ENCODE measurements at regions not wholly inside any gene's neighbourhood (a gene's known extent, or its start where the extent isn't known, plus 50 kb on each side); places are given as distances from the start of the nearest gene placed in this dataset.

GRCh38 chr2:240196716-240197461 is 56.4 kb upstream of the OTOS start:
- BruUV-seq (replicated peaks), result no TSS peak
- Mint-ChIP-seq H3K4me1 (ENCODE audit: insufficient read depth, unreplicated experiment) (no peaks in the 10 kb centered on the region), H3K9me3 (ENCODE audit: unreplicated experiment) (no peaks in the 10 kb centered on the region), H3K27ac (ENCODE audit: low read depth, unreplicated experiment) (no peak overlapping the region), H3K4me3 (ENCODE audit: unreplicated experiment) (no peak overlapping the region), H3K36me3 (ENCODE audit: insufficient read depth, unreplicated experiment) (no peaks in the 10 kb centered on the region), H3K27me3 (ENCODE audit: insufficient read depth, unreplicated experiment) (peaks cover 52% of the 10 kb centered on the region)
- intact Hi-C loops (cut with micrococcal nuclease), result no loop called here
- POLR2A ChIA-PET, result no interaction called here
- TF ChIP-seq CTCF (IDR thresholded peaks at IDR 0.05; ENCODE audit: unreplicated experiment), result no peak
- DNase-seq (ENCODE audit: unreplicated experiment), result no peak
- CTCF ChIA-PET, result no interaction called here

DNA sequence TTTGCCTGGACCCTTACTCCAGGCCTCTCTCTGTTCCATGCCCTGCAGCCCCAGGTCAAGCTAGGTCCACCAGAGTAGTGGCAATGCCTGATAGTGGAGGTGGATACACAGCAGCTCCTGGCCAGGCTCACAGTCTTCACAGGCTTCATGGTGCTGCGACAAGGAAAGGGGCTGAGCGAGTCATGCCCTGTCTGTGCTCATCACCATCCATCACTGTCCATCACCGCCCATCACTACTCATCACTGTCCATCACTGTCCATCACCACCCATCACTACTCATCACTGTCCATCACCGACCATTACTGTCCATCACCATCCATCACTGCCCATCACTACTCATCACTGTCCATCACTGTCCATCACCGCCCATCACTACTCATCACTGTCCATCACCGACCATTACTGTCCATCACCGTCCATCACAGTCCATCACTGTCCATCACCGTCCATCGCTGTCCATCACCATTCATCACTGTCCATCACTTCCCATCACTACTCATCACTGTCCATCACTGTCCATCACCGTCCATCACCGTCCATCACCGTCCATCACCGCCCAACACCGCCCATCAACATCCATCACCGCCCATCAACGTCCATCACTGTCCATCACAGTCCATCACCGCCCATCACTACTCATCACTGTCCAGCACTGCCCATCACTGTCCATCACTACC is 57.1 kb upstream of the OTOS start:
- Mint-ChIP-seq H3K27ac (ENCODE audit: low read depth, unreplicated experiment) (no peak overlapping the region), H3K4me1 (ENCODE audit: insufficient read depth, unreplicated experiment) (no peaks in the 10 kb centered on the region), H3K4me3 (ENCODE audit: unreplicated experiment) (no peak overlapping the region), H3K36me3 (ENCODE audit: insufficient read depth, unreplicated experiment) (no peaks in the 10 kb centered on the region), H3K27me3 (ENCODE audit: insufficient read depth, unreplicated experiment) (peaks cover 51% of the 10 kb centered on the region), H3K9me3 (ENCODE audit: unreplicated experiment) (no peaks in the 10 kb centered on the region)
- CTCF ChIA-PET, result no interaction called here
- intact Hi-C loops (cut with micrococcal nuclease), result no loop called here
- POLR2A ChIA-PET, result no interaction called here
- BruUV-seq (replicated peaks), result no TSS peak
- TF ChIP-seq CTCF (IDR thresholded peaks at IDR 0.05; ENCODE audit: unreplicated experiment), result no peak
- no peak for DNase-seq (ENCODE audit: unreplicated experiment)

- no peak overlapping the region for H3K27ac Mint-ChIP-seq (ENCODE audit: low read depth, unreplicated experiment)
- CTCF ChIA-PET, result no interaction called here
- no peak for TF ChIP-seq CTCF (IDR thresholded peaks at IDR 0.05; ENCODE audit: unreplicated experiment)
- POLR2A ChIA-PET, result no interaction called here
- intact Hi-C loops (cut with micrococcal nuclease), result no loop called here
- DNase-seq (ENCODE audit: unreplicated experiment), result no peak
- H3K4me1 Mint-ChIP-seq (ENCODE audit: insufficient read depth, unreplicated experiment), result no peaks in the 10 kb centered on the region
- peaks cover 44% of the 10 kb centered on the region for H3K27me3 Mint-ChIP-seq (ENCODE audit: insufficient read depth, unreplicated experiment)
- H3K9me3 Mint-ChIP-seq (ENCODE audit: unreplicated experiment), result no peaks in the 10 kb centered on the region
- no TSS peak for BruUV-seq (replicated peaks)
- no peak overlapping the region for H3K4me3 Mint-ChIP-seq (ENCODE audit: unreplicated experiment)
- H3K36me3 Mint-ChIP-seq (ENCODE audit: insufficient read depth, unreplicated experiment), result no peaks in the 10 kb centered on the region
Observed at GRCh38 chr2:240198226-240198625, 57.8 kb upstream of the OTOS start.

GRCh38 chr2:240199133-240199870 is 58.8 kb upstream of the OTOS start:
- no peak for DNase-seq (ENCODE audit: unreplicated experiment)
- no peaks in the 10 kb centered on the region for H3K36me3 Mint-ChIP-seq (ENCODE audit: insufficient read depth, unreplicated experiment)
- no peak overlapping the region for H3K27ac Mint-ChIP-seq (ENCODE audit: low read depth, unreplicated experiment)
- H3K4me1 Mint-ChIP-seq (ENCODE audit: insufficient read depth, unreplicated experiment), result no peaks in the 10 kb centered on the region
- intact Hi-C loops (cut with micrococcal nuclease), result no loop called here
- H3K9me3 Mint-ChIP-seq (ENCODE audit: unreplicated experiment), result no peaks in the 10 kb centered on the region
- no peak for TF ChIP-seq CTCF (IDR thresholded peaks at IDR 0.05; ENCODE audit: unreplicated experiment)
- ChIA-PET CTCF (interaction anchor here (0.7 kb wide), 1 partner anchor 561 kb away, joined by 3 read pairs; no protein-coding TSS in a partner anchor), POLR2A (no interaction called here)
- BruUV-seq (replicated peaks), result no TSS peak
- peaks cover 36% of the 10 kb centered on the region for H3K27me3 Mint-ChIP-seq (ENCODE audit: insufficient read depth, unreplicated experiment)
- H3K4me3 Mint-ChIP-seq (ENCODE audit: unreplicated experiment), result no peak overlapping the region
